Astrocyte (in vitro differentiated cells and primary cell): ENCODE measurements at regions not wholly inside any gene's neighbourhood (a gene's known extent, or its start where the extent isn't known, plus 50 kb on each side); places are given as distances from the start of the nearest gene placed in this dataset.
"Not testable (repeated sequence)": the region's sequence is repeated elsewhere in the genome, so short reads cannot be mapped to it uniquely, and the experiment has no call there.

ENCODE experiments used
- DNase-seq: peaks from one replicate; pipeline ENCODE4 v3.0.0-alpha.2; 2010; ENCODE audit warnings: low read depth
- FAIRE-seq: peaks from 2 replicates; lab custom pipeline; 2011; peaks lifted over from hg19 to GRCh38; lab: Jason Lieb, UNC
- H2AFZ ChIP-seq: 2 replicates; pipeline ENCODE4 v1.6.0; 2012; ENCODE audit warnings: low read depth, low read length, inconsistent platforms
- H3K27ac ChIP-seq: 2 replicates; pipeline ENCODE4 v1.5.1; 2011; ENCODE audit warnings: low read depth, low read length, inconsistent platforms
- H3K27me3 ChIP-seq: 2 replicates; pipeline ENCODE4 v1.6.0; 2011; ENCODE audit warnings: low read length, inconsistent platforms; ENCODE audit not compliant: insufficient read depth
- H3K36me3 ChIP-seq: 2 replicates; pipeline ENCODE4 v1.5.1; 2011; ENCODE audit warnings: low read length, inconsistent platforms; ENCODE audit not compliant: insufficient read depth
- H3K4me1 ChIP-seq: 2 replicates; pipeline ENCODE4 v1.5.1; 2011; ENCODE audit warnings: low read length, inconsistent platforms; ENCODE audit not compliant: insufficient read depth
- H3K4me2 ChIP-seq: 2 replicates; pipeline ENCODE4 v1.6.0; 2012; ENCODE audit warnings: low read length, inconsistent platforms
- H3K4me3 ChIP-seq: 2 replicates; pipeline ENCODE4 v1.5.1; 2011; ENCODE audit warnings: low read depth, mild to moderate bottlenecking, low read length, inconsistent platforms; ENCODE audit not compliant: insufficient read depth
- H3K79me2 ChIP-seq: 2 replicates; pipeline ENCODE4 v1.6.0; 2012; ENCODE audit warnings: mild to moderate bottlenecking, low read length, inconsistent platforms; ENCODE audit not compliant: insufficient read depth
- H3K9ac ChIP-seq: 2 replicates; pipeline ENCODE4 v1.6.0; 2012; ENCODE audit warnings: mild to moderate bottlenecking, low read length, inconsistent platforms
- H3K9me3 ChIP-seq: 2 replicates; pipeline ENCODE4 v1.5.1; 2012; ENCODE audit warnings: low read depth, mild to moderate bottlenecking, low read length, inconsistent platforms; ENCODE audit not compliant: insufficient read depth
- H4K20me1 ChIP-seq: 2 replicates; pipeline ENCODE4 v1.6.0; 2012; ENCODE audit warnings: low read length, inconsistent platforms; ENCODE audit not compliant: insufficient read depth
- H3K27ac Mint-ChIP-seq: one replicate; pipeline ENCODE4 v1.8.0; 2021; ENCODE audit warnings: mild to moderate bottlenecking, mixed read lengths; ENCODE audit not compliant: unreplicated experiment
- H3K27me3 Mint-ChIP-seq: one replicate; pipeline ENCODE4 v1.8.0; 2021; ENCODE audit warnings: low read depth, mixed read lengths; ENCODE audit not compliant: unreplicated experiment
- H3K36me3 Mint-ChIP-seq: one replicate; pipeline ENCODE4 v1.8.0; 2021; ENCODE audit warnings: low read depth, mixed read lengths; ENCODE audit not compliant: unreplicated experiment
- H3K4me1 Mint-ChIP-seq: one replicate; pipeline ENCODE4 v1.8.0; 2021; ENCODE audit warnings: low read depth, mixed read lengths; ENCODE audit not compliant: unreplicated experiment
- H3K4me3 Mint-ChIP-seq: one replicate; pipeline ENCODE4 v1.8.0; 2021; ENCODE audit warnings: mild to moderate bottlenecking, moderate library complexity, mixed read lengths; ENCODE audit not compliant: unreplicated experiment
- H3K9me3 Mint-ChIP-seq: one replicate; pipeline ENCODE4 v1.8.0; 2021; ENCODE audit warnings: mild to moderate bottlenecking, mixed read lengths; ENCODE audit not compliant: unreplicated experiment
- EZH2 ChIP-seq: IDR thresholded peaks from 2 replicates; pipeline ENCODE4 v1.6.1; 2012; ENCODE audit warnings: mild to moderate bottlenecking, low read length, inconsistent platforms; ENCODE audit not compliant: insufficient read depth

DNA sequence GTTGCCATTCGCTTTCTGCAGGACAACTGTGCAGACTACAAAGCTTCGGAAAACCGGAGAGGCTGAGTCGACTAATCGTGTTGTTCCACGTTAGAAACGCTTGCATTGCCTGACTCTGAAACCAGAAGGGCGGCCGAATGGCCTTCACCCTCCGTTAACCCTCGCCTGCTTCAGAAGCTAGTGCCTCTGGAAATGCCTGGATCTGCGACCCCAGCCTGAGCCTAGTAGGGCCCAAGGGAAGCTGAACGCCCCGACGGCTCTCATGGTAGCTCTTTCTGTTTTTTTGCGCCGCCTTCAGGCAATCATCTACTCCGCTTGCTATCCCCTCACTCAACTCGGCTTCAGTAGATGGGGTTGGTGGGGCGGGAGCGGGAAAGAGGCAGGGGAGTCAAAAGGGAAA, 117.3 kb downstream of the PPIAL4A start:
- not testable (repeated sequence) for H3K79me2 ChIP-seq, H3K4me1 ChIP-seq, H3K9me3 ChIP-seq, H3K9ac ChIP-seq, H3K4me3 ChIP-seq, FAIRE-seq, H3K27me3 ChIP-seq, H2AFZ ChIP-seq, H3K36me3 ChIP-seq, H3K27ac Mint-ChIP-seq, H4K20me1 ChIP-seq, H3K4me1 Mint-ChIP-seq, DNase-seq, H3K36me3 Mint-ChIP-seq, H3K4me3 Mint-ChIP-seq, H3K4me2 ChIP-seq, H3K27ac ChIP-seq, H3K9me3 Mint-ChIP-seq
- peaks cover 27% of the 10 kb centered on the region for H3K27me3 Mint-ChIP-seq

DNA sequence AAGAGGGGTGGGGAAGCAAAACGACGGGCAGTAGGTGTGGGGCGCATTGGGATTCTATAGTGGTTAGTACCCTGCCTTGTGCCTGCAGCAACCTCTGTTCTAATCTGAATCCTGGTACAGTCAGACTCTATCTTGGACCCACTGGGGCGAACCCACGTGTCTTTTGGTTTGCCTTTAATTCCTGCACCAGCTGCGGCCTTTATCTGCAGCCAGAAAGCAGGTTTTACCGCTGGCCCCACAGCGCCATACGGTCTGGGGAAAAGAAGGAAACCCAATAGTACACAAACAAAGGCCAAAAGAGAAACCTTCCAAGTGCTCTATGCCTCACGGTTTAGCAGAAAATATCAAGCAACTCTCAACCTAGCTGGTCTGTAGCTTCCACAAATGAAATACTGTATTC, 118.2 kb downstream of the PPIAL4A start:
- H3K27ac Mint-ChIP-seq, FAIRE-seq, H3K4me3 Mint-ChIP-seq, H3K9me3 Mint-ChIP-seq, H3K27ac ChIP-seq, H3K79me2 ChIP-seq, H3K4me2 ChIP-seq, H3K9ac ChIP-seq, H3K36me3 ChIP-seq, H3K4me1 Mint-ChIP-seq, H3K27me3 ChIP-seq, H3K36me3 Mint-ChIP-seq, H3K4me1 ChIP-seq, H4K20me1 ChIP-seq, DNase-seq, H2AFZ ChIP-seq, H3K9me3 ChIP-seq, H3K4me3 ChIP-seq: not testable (repeated sequence)
- H3K27me3 Mint-ChIP-seq: peaks cover 27% of the 10 kb centered on the region

DNA sequence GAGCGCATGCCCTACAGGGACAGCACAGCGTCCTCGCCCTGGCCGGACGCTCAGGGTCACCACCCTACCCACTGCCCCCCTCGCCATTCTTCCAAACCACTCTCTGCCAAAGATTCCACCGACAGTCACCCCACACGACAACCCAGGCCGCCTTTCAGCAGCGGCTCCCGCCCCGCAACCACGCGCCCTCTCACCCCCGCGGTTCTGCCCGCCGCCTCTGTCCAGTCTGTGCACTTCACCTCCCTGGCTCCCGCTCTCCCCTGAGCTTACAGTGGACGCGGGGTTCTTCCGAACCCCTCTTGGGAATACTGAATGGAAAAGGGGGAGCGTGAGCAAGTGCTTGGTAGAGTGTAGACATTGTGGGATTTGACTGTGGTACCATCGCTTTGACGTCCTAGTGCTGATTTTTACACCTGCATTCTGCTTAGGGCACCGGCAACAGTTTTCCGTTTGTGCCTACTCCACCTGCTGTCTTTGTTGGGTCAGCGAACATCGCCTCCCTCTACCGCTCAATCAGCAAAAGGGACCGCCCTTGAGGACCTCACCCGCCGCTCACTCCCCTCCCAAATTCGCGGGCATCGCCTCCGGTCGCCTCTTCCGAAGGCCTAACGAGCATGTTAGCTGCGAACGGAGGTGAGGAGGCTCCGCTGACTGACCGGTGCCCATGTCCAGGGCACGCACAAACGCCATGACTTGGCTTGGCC, 119.1 kb downstream of the PPIAL4A start:
- H3K27ac ChIP-seq, H3K36me3 Mint-ChIP-seq, H2AFZ ChIP-seq, H3K27ac Mint-ChIP-seq, H3K4me2 ChIP-seq, H3K9me3 ChIP-seq, H3K9ac ChIP-seq, H3K4me3 Mint-ChIP-seq, H4K20me1 ChIP-seq, H3K79me2 ChIP-seq, DNase-seq, FAIRE-seq, H3K9me3 Mint-ChIP-seq, H3K4me1 Mint-ChIP-seq, H3K4me3 ChIP-seq, H3K36me3 ChIP-seq, H3K4me1 ChIP-seq, H3K27me3 ChIP-seq: not testable (repeated sequence)
- H3K27me3 Mint-ChIP-seq: peaks cover 28% of the 10 kb centered on the region
- TF ChIP-seq EZH2: peak; percentile 49

- not testable (repeated sequence) for FAIRE-seq, DNase-seq, H3K4me2 ChIP-seq, H4K20me1 ChIP-seq, H3K9me3 Mint-ChIP-seq, H3K36me3 Mint-ChIP-seq, H2AFZ ChIP-seq, H3K27ac ChIP-seq, H3K9me3 ChIP-seq, H3K4me3 ChIP-seq, H3K9ac ChIP-seq, H3K36me3 ChIP-seq, H3K79me2 ChIP-seq, H3K4me1 ChIP-seq, H3K27me3 ChIP-seq, H3K27ac Mint-ChIP-seq, H3K4me1 Mint-ChIP-seq
- H3K27me3 Mint-ChIP-seq: peaks cover 29% of the 10 kb centered on the region
- peak overlapping the region; percentile 64 for H3K4me3 Mint-ChIP-seq
Measured at GRCh38 chr1:121009216-121010057, 119.9 kb downstream of the PPIAL4A start.

GRCh38 chr1:121010141-121010540, 120.6 kb downstream of the PPIAL4A start:
- H3K36me3 Mint-ChIP-seq, H3K27me3 ChIP-seq, H4K20me1 ChIP-seq, H3K4me1 ChIP-seq, H3K79me2 ChIP-seq, FAIRE-seq, H3K9me3 ChIP-seq, H2AFZ ChIP-seq, H3K4me2 ChIP-seq, H3K36me3 ChIP-seq, H3K9ac ChIP-seq, H3K27ac ChIP-seq, H3K4me1 Mint-ChIP-seq, H3K4me3 Mint-ChIP-seq, H3K27ac Mint-ChIP-seq, H3K9me3 Mint-ChIP-seq, DNase-seq, H3K4me3 ChIP-seq: not testable (repeated sequence)
- H3K27me3 Mint-ChIP-seq: peaks cover 29% of the 10 kb centered on the region
